ENCODE measurements at regions not wholly inside any gene's neighbourhood (a gene's known extent, or its start where the extent isn't known, plus 50 kb on each side); places are given as distances from the start of the nearest gene placed in this dataset.

- TF ChIP-seq CTCF (IDR thresholded peaks at IDR 0.05; ENCODE audit: extremely low read depth, insufficient read depth, missing control alignments): no peak
- in situ Hi-C loops (cut with MboI; ENCODE audit: low pct_unique_long_range_greater_than_20kb, low sequenced_read_pairs, unreplicated experiment): no loop called here
- no peak for DNase-seq (ENCODE audit: low spot score)
These were observed 254.8 kb downstream of the FGF9 start for GRCh38 chr13:21925720-21926119.

DNA sequence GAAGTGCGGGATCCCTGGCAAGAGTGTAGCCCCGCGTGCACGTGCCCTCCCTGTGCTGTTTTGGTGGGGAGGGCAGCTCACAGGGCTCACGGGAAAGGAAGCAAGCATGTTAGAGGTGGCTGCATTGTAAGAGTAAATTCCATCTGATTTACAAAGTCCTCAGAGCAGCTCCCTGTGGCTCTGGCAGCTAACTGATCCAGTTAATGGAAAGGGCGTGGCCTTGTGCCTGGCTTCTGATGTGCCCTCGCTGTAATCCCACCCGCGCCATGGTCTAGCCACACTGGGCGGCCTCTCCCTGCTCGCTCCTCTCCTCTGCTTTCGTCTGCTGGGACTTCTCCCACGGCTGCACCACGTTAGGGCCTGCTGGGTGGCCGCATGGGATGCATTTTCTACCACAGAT is 258.5 kb downstream of the FGF9 start:
- TF ChIP-seq CTCF (IDR thresholded peaks at IDR 0.05; ENCODE audit: extremely low read depth, insufficient read depth, missing control alignments): no peak
- no peak for DNase-seq (ENCODE audit: low spot score)
- in situ Hi-C loops (cut with MboI; ENCODE audit: low pct_unique_long_range_greater_than_20kb, low sequenced_read_pairs, unreplicated experiment): no loop called here

- in situ Hi-C loops (cut with MboI; ENCODE audit: low pct_unique_long_range_greater_than_20kb, low sequenced_read_pairs, unreplicated experiment): no loop called here
- TF ChIP-seq CTCF (IDR thresholded peaks at IDR 0.05; ENCODE audit: extremely low read depth, insufficient read depth, missing control alignments): no peak
- no peak for DNase-seq (ENCODE audit: low spot score)
These were observed 259.7 kb downstream of the FGF9 start for GRCh38 chr13:21930536-21930935.

GRCh38 chr13:21932578-21932977 is 261.7 kb downstream of the FGF9 start:
- DNase-seq (ENCODE audit: low spot score): no peak
- in situ Hi-C loops (cut with MboI; ENCODE audit: low pct_unique_long_range_greater_than_20kb, low sequenced_read_pairs, unreplicated experiment): no loop called here
- TF ChIP-seq CTCF (IDR thresholded peaks at IDR 0.05; ENCODE audit: extremely low read depth, insufficient read depth, missing control alignments): no peak

DNA sequence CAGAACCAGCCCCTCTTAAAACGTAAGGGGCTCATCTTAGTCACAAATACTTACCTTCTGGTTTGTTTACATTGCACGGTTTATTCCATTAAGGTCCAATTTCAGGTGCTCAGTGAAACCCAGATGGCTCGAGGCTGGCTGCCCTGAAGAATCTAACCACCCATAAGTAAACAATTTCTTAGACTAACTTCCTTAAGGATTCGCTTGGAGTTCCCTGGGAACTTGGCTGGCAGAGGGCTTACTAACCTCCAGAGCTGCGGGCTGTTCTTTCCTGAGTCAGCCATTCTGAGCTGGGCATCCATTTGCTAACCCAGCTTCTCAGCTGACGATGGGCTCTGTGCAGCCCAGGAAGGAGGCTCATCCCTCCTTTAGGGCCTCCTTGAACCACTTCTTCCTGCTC is 262.1 kb downstream of the FGF9 start:
- in situ Hi-C loops (cut with MboI; ENCODE audit: low pct_unique_long_range_greater_than_20kb, low sequenced_read_pairs, unreplicated experiment): no loop called here
- DNase-seq (ENCODE audit: low spot score): no peak
- TF ChIP-seq CTCF (IDR thresholded peaks at IDR 0.05; ENCODE audit: extremely low read depth, insufficient read depth, missing control alignments): no peak

- DNase-seq (ENCODE audit: low spot score): no peak
- no peak for TF ChIP-seq CTCF (IDR thresholded peaks at IDR 0.05; ENCODE audit: extremely low read depth, insufficient read depth, missing control alignments)
- in situ Hi-C loops (cut with MboI; ENCODE audit: low pct_unique_long_range_greater_than_20kb, low sequenced_read_pairs, unreplicated experiment): no loop called here
These were observed 263.4 kb downstream of the FGF9 start for GRCh38 chr13:21934284-21934683.

- TF ChIP-seq CTCF (IDR thresholded peaks at IDR 0.05; ENCODE audit: extremely low read depth, insufficient read depth, missing control alignments): no peak
- in situ Hi-C loops (cut with MboI; ENCODE audit: low pct_unique_long_range_greater_than_20kb, low sequenced_read_pairs, unreplicated experiment): no loop called here
- DNase-seq (ENCODE audit: low spot score): no peak
These were observed 265.8 kb downstream of the FGF9 start for GRCh38 chr13:21936674-21937073.

Data from GM13977 (cell line).